Inferior parietal cortex (tissue), 1 donor: ENCODE measurements at regions not wholly inside any gene's neighbourhood (a gene's known extent, or its start where the extent isn't known, plus 50 kb on each side); places are given as distances from the start of the nearest gene placed in this dataset.
A peak's percentile ranks its signal among the peaks of the same experiment; 100 is the strongest.
"Not testable (repeated sequence)": the region's sequence is repeated elsewhere in the genome, so short reads cannot be mapped to it uniquely, and the experiment has no call there.

Experiments
- DNase-seq: peaks from one replicate; pipeline ENCODE4 v3.0.0-alpha.2; 2016; ENCODE audit errors: extremely low spot score

DNA sequence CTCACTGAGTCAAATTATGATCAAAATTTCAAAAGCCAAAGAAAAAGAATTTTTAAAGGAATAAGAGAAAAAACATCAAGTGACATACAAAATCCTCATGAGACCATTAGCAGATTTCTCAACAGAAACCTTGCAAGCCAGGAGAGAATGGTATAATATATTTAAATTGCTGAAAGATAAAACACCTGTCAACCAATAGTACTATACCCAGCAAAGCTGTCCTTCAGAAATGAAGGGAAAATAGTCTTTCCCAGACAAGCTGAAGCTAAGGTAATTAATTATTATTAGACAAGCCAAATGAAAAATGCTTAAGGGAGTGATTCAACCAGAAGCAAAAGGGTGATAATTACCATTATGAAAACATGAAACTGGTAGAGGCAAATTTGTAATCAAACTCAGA lies 104.2 kb upstream of the TET2 start:
- DNase-seq = no peak

DNA sequence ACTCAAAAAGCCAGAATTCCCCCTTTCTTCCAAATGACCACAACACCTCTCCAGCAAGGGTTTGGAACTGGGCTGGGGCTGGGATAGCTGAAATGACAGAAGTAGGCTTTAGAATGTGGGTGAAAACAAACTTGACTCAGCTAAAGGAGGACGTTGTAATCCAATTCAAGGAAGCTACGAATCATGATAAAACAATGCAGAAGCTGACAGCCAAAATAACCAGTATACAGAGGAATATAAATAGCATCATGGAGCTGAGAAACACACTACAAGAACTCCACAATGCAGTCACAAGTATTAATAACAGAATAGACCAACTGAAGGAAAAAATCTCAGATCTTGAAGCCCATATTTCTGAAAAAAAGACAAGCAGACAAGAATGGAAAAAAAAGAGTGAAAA lies 95.8 kb upstream of the TET2 start:
- no peak for DNase-seq

DNA sequence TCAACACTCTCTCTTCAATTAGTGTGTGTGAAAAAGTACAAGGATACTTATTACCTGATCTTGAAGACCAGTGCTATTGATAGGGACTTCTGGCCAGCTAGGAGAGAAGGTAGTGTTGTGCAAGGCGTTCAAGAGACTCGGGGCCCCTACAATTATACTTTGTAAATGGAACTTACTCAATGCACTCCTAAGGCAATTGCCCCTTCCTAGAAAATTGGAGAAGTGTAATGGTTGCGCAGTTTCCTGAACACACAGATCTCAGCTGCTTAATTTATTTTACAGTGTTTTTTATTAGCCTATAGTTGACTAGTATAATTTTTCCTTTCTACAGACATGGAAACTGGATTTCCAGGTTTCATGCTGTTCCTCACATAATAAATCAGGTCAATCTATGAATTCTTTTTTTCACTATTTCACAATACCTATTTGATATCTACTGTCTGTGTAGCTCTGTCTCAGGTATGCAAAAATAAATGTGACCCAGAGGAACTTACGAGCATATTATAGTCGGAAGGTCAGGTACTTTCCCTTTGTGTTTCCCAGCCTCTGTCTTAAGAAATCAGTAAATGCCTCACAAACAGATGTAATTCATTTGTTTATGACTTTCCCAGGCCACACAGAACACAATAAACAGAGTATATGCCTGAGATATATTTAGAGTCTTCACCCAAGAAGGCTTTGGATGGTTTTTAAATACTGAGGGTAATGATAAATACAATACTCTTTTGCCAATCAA lies 89.1 kb upstream of the TET2 start:
- DNase-seq = no peak

DNA sequence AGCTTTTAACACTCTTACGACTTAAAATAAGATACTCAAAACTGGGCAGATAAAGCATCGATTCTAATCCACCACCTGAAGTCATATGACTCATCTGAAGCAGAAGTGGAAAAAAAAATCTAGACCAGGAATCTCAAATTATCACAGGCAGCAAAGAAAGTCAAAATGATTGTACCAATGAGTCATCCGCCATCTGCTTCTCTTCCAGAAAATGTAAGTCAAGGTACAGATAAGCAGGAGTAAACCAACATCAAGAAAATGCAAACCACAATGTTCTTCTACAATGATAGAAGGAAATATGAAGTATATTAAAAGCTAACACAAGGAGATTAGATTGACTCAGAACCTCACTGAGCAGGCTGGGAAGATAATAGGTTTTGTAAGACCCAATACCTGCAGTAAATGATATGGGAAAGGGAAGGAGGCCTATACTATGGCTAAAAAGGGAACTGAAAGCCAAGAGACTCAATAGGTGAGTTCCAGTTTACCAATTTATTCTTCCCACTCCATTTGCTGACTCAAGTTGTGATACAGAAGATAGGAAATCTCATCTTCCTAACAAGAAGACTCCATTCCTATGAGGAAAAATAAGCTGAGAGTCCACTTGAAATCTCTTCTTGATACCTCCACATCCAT lies 88.4 kb upstream of the TET2 start:
- DNase-seq = peak; percentile 64

DNA sequence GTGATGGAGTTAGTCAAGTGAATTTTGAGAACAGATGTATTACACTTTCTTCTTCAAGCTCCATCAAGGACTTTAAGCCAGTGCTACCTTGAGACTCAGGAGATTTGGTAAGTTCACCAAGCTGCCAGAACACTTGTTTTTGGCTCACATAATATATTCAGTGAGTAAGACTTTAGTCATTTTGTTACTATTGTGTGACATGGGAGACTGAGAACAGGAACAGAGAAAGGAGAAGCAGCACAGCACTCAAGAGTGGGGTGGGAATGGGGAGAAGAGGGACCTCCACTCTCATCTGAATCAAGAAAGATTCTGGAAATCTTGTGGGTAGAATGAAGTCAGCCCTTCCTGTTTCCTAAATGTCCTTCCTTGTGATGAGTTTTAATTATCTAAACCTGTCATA lies 87.3 kb upstream of the TET2 start:
- peak; percentile 30 for DNase-seq

DNA sequence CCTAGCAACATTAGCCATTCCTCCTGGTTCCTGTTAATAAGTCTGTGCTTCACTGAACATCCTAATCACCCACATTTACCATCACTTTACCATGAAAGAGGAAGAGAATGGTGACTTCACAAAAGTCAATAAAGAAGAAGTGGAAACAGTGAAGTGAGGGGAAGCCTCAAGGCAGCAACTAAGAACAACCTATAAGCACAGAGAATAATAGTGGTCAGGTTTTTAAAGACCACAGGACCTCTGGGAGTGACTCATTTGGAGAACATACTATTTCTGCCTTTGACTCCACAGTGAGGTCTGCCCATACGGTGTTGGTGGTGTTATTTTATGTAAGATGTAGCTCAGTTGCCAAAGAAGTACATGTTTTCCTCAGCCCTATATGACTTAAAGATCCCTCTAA lies 86.0 kb upstream of the TET2 start:
- DNase-seq = no peak

DNA sequence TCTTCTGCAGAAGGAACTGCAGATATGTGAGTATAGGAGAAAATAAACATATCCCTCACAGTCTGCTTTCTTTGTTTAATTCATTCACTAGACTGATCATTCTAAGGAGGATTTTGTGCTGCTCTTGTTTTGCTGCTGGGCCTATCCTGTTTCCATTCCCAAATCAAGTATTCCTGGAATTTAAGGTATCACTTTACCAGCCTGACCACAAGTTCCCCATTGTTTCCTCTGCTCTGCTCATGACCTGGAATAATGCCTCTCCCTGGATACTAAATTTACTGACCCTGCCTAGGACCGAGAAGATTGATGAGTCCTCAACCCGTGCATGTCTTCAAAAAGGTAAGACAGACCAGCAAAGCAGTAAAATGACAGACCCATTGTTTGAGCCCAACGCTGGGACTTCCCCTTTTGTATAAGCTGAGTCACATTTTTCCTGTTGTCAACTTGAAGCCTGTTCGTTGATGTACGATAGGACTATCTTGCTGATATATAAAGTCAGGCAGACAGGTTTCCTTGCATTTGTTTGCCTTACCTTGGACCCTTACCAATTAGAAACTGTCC lies 85.5 kb upstream of the TET2 start:
- no peak for DNase-seq

DNA sequence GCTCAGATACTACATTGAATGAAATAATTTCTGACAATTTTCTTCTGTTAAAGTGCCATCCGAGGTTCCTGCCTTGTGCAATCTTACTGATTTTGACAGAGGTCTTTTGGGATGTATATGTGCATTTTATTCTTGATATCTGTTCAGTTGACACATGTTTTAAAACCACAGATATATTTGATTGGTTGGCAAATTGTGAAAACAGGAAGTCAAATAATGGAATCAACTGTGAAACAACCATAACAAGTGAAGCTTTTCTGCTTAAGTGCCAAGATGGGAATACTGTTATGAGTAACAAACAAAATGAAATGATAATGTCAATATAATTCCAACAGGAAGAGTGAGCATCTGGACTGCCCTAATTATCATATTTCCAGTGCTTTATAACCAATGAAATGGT lies 84.9 kb upstream of the TET2 start:
- DNase-seq = no peak

DNA sequence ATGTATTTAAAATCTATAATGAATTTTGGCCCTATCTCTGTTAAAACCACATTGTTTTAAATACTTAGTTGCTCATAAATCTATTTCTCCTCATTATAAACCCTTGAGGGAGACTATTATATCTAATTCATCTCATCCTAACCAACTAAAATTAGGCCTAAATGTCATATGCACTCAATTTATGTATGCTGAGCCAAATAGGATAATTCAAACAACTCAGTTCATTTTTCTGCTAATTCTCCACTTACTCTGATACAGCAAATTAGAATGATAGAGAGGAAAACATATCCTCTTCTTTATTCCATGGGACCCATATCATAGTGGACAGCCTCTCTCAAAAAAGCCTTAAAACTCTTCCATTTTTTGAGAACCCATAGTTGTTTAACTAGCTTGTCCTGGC lies 80.3 kb upstream of the TET2 start:
- DNase-seq = no peak

DNA sequence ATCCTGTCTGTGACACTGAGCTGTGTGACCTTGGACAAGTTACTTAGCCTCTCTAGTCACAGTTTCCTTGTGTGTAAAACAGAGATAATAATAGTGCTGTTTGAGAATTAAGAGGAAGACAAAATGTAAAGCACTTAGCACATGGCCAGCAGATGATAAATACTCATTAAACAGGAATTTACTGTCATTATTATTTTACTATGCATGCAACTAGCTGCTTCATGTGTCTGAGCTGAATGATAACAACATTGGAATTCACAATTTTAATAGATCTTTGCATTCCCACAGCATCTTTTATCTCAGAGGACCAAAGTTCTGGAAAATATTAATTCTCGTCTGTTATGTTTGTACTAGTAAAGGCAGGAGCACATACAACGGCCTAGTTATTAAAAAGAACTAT lies 79.2 kb upstream of the TET2 start:
- DNase-seq = no peak

DNA sequence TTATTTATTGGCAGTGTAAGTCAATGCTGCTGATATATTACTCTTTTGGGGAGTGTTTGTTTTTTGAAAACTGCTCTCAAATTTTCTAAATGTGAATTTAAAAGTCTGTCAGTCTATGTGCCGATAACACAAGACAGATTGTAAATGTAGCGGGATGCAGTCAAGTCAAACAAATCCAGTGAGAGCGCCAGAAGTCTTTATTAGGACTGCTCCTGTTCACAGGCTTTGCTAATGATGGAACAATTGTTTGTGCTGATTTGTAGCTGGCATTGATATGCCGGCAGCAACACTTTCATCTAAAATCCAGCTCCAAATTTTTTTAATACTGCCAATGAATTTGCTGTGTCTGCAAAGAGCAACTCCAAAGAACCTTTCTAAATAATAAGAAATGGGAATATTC lies 78.7 kb upstream of the TET2 start:
- no peak for DNase-seq

DNA sequence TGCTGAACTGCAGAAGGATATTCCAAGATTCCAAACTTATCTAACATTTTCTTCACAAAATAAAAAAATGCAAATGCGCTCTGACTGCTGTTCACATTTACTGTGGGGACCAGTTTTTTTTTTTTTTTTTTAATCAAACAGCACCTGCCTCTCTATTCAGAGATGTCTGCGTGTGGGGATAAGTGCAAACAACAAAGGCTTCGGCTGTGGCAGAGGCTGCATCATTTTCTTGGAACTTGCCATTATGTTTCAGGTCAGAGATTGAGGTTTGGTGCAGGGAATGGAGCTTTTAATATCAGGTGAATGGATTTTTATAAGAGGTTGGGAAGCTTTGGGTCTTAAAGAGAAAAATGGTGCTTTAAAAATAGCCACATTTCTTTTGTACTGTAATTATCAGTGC lies 78.2 kb upstream of the TET2 start:
- DNase-seq = no peak

DNA sequence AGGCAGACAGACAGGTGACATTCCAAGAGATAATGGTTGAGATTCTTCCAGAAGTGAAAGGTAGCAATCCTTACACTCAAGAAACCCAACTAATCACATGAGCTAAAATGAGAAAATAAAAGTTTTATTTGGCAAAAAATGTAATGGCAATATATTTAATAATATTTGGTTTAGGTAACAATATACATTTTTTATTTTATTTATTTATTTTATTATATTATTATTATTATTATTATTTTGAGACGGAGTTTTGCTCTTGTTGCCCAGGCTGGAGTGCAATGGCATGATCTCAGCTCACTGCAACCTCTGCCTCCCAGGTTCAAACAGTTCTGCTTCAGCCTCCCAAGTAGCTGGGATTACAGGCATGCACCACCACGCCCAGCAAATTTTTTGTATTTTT lies 74.6 kb upstream of the TET2 start:
- DNase-seq = not testable (repeated sequence)

DNA sequence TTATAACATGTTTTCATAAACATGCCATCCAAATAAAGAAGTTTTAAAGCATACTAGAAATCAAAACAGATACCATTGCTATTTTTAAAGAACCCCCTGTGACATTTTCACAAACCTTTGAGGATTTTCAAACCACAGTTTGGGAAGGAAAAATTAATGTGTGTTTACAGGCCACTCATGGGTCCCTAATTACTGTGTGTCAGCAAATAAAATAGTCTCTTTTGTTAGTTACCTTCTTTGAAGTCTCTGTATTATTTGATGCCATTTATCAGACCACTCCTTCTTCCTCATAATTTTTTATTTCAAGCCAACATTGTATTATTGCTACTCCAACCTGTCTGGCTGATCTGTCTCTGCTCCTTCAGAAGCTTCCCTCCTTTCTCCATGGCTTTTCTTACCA lies 72.6 kb upstream of the TET2 start:
- DNase-seq = no peak

DNA sequence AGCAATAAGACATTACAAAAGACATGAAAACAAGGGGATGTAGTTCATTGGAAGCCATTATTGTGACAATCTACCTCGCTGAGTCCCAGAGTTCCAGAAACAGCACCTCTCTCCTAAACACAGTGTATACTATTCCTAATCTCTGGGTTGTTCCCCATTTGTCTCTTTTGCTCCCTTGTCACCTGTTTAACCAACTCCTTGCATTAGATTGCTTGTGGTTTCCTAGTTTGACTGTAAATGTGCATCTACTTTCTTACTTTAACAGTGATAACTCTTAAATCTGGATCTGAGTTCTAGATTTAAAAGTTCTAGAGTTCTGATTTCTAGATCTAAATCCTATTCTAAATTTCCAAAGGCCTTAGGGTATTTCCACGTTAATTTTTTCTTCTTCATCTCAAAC lies 71.6 kb upstream of the TET2 start:
- no peak for DNase-seq

DNA sequence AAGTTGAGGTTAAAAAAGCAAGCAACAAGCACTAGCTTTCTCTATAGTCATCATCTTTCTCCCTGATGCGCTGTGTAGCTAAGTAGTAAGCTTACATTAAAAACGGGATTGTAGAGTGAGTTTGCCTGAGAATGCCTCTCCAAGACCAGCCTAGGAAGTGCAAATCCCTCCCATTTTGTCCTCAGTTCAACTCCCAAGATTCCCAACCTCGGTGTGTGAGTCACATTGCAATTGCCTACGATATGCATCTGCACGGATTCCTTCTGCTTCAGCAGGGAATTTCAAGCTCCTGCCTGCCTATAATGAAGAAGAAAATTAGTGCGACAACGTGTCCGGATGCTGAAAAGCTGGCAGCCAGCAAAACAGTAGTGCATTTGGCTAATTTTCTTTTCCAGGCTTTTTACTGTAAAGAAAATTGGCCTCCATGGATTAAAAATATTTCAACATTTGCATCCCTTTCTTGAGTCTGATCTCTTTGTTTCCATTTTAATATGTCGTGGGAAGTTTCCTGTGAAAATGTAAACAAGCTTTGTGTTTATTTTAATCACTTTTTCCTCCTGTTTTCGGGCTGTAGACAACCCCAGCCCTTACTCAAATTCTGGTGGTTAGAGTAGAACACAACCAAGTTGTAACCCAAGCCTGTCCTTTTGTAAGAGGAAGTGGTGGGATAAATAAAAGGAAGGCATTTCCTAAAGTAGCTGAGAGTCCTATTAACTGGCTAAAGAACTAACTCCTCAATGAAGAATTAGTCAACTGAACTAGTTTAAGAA lies 58.4 kb upstream of the TET2 start:
- DNase-seq = peak; percentile 49

DNA sequence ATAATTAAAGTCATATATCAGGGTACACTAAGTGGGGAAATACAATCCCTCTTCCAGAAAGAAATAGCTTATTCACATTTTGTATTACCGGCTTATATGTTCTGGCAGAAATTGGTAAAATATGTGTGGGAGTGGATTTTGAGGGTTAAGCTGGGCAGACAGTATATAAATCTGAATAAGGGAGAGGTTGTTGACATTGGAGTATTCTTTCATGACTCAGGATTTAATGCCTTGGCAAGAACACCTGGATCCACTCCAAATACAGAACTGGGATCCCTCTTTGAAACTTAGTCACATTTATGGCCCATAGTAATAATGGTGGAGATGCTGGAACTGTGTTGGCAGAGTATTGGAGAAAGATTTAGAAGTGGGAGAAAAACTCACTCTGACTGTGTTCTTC lies 54.3 kb upstream of the TET2 start:
- no peak for DNase-seq

DNA sequence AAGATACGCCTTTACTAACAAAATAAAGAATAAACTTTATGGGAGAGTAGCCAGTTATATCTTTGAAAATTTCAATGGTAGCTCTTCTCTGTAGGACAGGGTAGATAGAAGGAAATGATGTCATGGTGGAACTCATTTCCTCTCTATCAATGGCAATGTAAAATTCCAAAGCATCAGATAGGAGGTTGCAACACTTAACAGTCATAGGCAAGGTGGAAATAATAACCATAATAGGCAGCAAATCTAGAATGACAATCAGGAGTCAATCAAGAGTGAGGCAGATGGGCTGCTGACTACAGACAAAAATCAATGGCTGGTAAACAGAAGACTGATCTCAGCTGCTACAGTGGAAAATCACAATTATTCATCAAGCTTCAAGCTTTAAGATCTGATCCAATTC lies 53.9 kb upstream of the TET2 start:
- no peak for DNase-seq

DNA sequence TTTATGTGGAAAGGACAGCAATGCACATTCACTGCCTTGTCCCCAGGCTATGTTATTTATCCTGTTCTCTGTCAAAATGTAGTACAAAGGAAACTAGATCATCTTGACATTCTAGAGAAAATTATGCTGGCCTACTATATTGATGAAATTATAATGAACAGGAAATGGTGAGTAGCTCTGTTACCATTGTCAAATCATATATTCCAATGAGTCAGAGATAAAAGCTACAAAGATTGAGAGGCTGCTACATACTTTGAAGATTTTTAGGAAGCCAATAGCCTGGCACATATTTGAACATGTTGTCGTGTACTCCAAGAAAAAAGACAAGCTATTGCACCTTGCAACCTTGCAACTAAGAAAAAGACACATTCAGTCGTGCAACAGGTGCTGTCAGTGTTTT lies 52.7 kb upstream of the TET2 start:
- DNase-seq = no peak
